Neutrophil (primary cell): ENCODE measurements at regions not wholly inside any gene's neighbourhood (a gene's known extent, or its start where the extent isn't known, plus 50 kb on each side); places are given as distances from the start of the nearest gene placed in this dataset.

Source experiments
- H3K27ac ChIP-seq: fragments of 200-600 bp; sonication (generic); 2 replicates; pipeline ENCODE4 v1.5.1; 2016; ENCODE audit warnings: mild to moderate bottlenecking, moderate library complexity
- H3K27me3 ChIP-seq: fragments of 200-600 bp; sonication (generic); 2 replicates; pipeline ENCODE4 v1.6.0; 2016; ENCODE audit warnings: mild to moderate bottlenecking
- H3K36me3 ChIP-seq: fragments of 200-600 bp; sonication (generic); 2 replicates; pipeline ENCODE4 v1.5.1; 2017
- H3K4me1 ChIP-seq, 2 experiments: fragments of 200-600 bp in 1 of 2; sonication (generic) in 1 of 2; 1 replicate in 1 of 2; 2 replicates in 1 of 2; pipeline versions ENCODE4 v1.5.1 to v1.6.1; 2013 to 2016; ENCODE audit warnings: low read depth in 1 of 2, low read length in 1 of 2, mild to moderate bottlenecking in 1 of 2, moderate library complexity in 1 of 2; ENCODE audit not compliant: control insufficient read depth in 1 of 2, insufficient read depth in 1 of 2
- H3K4me3 ChIP-seq, 2 experiments: fragments of 200-600 bp in 1 of 2; sonication (generic) in 1 of 2; 1 replicate in 1 of 2; 2 replicates in 1 of 2; pipeline ENCODE4 v1.5.1; 2013 to 2016; ENCODE audit warnings: low read depth in 1 of 2, low read length in 1 of 2, mild to moderate bottlenecking in 1 of 2, moderate library complexity in 1 of 2
- H3K9me3 ChIP-seq: fragments of 200-600 bp; sonication (generic); 2 replicates; pipeline ENCODE4 v1.5.1; 2016
- TF ChIP-seq, protein P1 (sequence below): fragments of 200-600 bp; sonication (generic); IDR thresholded peaks from 2 replicates; pipeline ENCODE4 v1.5.1; 2016; ENCODE audit warnings: antibody characterized with exemption

DNA sequence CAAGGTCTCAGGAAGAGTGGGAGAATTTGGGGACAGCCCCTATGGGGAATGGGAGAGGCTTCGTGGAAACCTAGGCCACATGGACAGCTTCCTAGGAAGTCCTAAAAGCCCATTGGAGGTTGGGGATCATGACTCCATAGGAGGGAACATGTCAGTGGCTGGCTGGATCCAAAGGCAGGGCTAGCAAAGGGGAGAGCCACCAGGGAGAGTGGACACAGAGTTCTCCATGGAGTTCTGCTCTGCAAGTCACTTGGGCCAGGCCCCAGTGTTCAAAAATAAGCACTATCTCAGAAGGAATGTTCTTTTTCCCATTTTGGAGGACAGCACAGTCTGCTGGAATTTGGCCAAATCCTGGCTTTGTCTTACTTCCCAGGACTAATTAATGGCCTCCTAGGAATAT, 140.6 kb upstream of the RAD23B start:
- Histone ChIP-seq H3K9me3 (no peaks in the 10 kb centered on the region), H3K4me3 (no peak overlapping the region), H3K4me1 (no peaks in the 10 kb centered on the region), H3K27me3 (peaks cover 9% of the 10 kb centered on the region), H3K27ac (no peak overlapping the region), H3K36me3 (no peaks in the 10 kb centered on the region)
- TF ChIP-seq, protein P1, sequence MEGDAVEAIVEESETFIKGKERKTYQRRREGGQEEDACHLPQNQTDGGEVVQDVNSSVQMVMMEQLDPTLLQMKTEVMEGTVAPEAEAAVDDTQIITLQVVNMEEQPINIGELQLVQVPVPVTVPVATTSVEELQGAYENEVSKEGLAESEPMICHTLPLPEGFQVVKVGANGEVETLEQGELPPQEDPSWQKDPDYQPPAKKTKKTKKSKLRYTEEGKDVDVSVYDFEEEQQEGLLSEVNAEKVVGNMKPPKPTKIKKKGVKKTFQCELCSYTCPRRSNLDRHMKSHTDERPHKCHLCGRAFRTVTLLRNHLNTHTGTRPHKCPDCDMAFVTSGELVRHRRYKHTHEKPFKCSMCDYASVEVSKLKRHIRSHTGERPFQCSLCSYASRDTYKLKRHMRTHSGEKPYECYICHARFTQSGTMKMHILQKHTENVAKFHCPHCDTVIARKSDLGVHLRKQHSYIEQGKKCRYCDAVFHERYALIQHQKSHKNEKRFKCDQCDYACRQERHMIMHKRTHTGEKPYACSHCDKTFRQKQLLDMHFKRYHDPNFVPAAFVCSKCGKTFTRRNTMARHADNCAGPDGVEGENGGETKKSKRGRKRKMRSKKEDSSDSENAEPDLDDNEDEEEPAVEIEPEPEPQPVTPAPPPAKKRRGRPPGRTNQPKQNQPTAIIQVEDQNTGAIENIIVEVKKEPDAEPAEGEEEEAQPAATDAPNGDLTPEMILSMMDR, result no peak

DNA sequence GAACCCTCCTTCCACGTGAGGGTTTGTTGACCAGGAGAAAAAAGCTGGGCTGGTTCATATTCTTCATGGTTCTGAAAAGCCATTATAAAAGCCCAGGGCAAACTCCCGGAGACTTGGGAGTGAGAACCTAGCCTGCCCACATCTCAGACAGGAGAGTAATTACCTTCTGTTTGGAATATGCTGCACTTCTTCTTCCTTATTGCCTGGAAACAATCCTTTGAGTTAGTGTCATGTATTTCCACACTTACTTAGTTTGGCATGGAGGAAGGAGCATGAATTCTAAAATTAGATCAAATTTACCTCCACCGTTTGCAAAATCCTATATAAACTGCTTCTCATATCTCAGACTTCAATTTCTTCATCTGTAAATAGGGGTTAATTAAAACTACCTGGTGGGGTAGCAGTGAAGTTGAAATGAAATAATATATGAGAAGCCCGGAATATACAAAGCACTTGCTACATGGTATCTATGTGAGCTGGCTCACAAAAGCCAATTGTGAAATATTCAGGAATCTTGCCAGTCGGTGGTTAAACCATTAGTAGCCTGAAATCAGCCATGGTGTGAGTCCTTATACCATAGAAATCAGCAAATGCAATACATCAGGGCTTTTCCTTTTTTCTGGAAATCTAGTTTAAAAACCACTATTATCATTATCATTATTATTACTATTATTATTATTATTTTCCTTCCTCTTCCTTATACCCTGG, 140.0 kb upstream of the RAD23B start:
- Histone ChIP-seq H3K27me3 (peaks cover 9% of the 10 kb centered on the region), H3K36me3 (no peaks in the 10 kb centered on the region), H3K4me1 (no peaks in the 10 kb centered on the region), H3K9me3 (no peaks in the 10 kb centered on the region), H3K4me3 (no peak overlapping the region), H3K27ac (no peak overlapping the region)
- TF ChIP-seq, protein P1, result no peak

DNA sequence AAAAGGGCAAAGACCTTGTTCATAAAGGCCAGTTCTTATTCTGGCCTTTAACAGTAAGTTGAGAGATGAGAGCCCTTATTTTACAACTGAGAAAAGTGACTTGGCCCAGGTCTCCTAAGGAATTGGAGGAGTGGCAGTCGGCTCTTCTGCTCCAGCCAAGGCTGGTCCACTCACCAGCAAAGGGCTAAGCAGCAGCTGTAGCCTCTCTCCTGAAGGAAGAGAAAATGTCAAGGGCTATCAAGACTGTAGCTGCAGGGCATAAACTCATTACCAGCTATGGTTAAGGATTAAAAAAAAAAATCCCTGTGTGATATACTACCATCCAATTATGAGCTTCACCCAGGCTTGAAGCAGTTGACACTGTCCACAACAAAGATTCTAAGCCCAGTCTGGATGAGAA, 138.6 kb upstream of the RAD23B start:
- Histone ChIP-seq H3K9me3 (no peaks in the 10 kb centered on the region), H3K27me3 (peaks cover 9% of the 10 kb centered on the region), H3K36me3 (no peaks in the 10 kb centered on the region), H3K4me1 (no peaks in the 10 kb centered on the region), H3K27ac (no peak overlapping the region), H3K4me3 (no peak overlapping the region)
- TF ChIP-seq, protein P1, result no peak

DNA sequence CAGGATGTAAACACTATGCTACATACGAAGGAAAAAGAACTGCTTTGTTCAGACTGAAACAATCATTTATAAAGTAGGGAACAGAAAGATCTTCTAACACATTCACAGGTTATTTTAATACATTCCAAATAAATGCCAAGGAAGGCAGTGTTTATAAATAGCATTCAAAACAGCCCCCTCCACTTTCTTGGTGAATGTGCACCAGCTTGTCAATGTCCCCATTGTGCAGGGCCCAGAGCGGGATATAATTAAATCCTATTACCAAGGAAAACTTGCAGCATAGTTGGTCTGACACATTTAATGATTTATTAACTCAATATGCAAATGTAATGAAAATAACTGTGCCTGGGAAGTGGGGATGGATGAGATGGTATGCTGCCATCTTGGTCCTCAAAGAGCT, 135.9 kb upstream of the RAD23B start:
- no peak overlapping the region for H3K4me3 ChIP-seq
- TF ChIP-seq, protein P1, result no peak
- H3K27me3 ChIP-seq, result peaks cover 9% of the 10 kb centered on the region
- H3K27ac ChIP-seq, result no peak overlapping the region
- H3K9me3 ChIP-seq, result no peaks in the 10 kb centered on the region
- H3K36me3 ChIP-seq, result no peaks in the 10 kb centered on the region
- H3K4me1 ChIP-seq, result no peaks in the 10 kb centered on the region

DNA sequence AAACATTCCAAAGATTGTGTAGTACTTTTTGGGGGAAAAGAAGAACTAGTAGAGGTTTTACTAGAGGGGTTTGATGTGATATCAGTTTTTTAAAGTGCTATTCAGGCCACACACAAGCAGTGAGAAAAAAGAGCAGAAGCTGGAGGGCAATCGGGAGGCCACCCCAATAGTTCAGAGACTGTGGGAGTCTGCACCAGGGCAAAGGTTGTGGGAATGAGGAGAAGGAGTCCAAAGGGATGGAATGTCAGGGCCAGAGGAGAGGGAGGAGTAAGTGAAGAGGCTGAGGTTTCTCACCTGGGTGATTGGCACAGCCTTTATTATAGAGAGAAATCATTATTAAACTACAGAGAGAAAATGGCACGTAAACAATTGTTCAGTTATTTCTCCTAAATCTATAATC, 134.9 kb upstream of the RAD23B start:
- H3K27ac ChIP-seq, result no peak overlapping the region
- no peak overlapping the region for H3K4me3 ChIP-seq
- no peaks in the 10 kb centered on the region for H3K9me3 ChIP-seq
- TF ChIP-seq, protein P1, result no peak
- no peaks in the 10 kb centered on the region for H3K36me3 ChIP-seq
- H3K27me3 ChIP-seq, result peaks cover under 1% of the 10 kb centered on the region
- no peaks in the 10 kb centered on the region for H3K4me1 ChIP-seq
